Stimulated activated CD8-positive, alpha-beta memory T cell treated with anti-CD3 and anti-CD28 coated beads, Interleukin-4, amount 100 ng/mL, for 24 hours (primary cell): ENCODE measurements at regions not wholly inside any gene's neighbourhood (a gene's known extent, or its start where the extent isn't known, plus 50 kb on each side); places are given as distances from the start of the nearest gene placed in this dataset.
A peak's percentile ranks its signal among the peaks of the same experiment; 100 is the strongest.

Source experiments
- DNase-seq: peaks from one replicate; pipeline ENCODE4 v3.0.0-alpha.2; 2020; ENCODE audit warnings: low read depth

GRCh38 chr11:76721755-76722677 lies 51.5 kb upstream of the LRRC32 start:
- DNase-seq = peak; percentile 71

GRCh38 chr11:76723142-76723541 lies 52.6 kb upstream of the LRRC32 start:
- DNase-seq = no peak

GRCh38 chr11:76723548-76723947 lies 53.0 kb upstream of the LRRC32 start:
- no peak for DNase-seq

- DNase-seq = no peak
Measured at GRCh38 chr11:76724171-76724768, 53.7 kb upstream of the LRRC32 start.

GRCh38 chr11:76728227-76728626 lies 54.9 kb upstream of the TSKU start:
- no peak for DNase-seq

GRCh38 chr11:76728778-76729177 lies 54.4 kb upstream of the TSKU start:
- no peak for DNase-seq

GRCh38 chr11:76729214-76729613 lies 53.9 kb upstream of the TSKU start:
- DNase-seq = no peak

- no peak for DNase-seq
Measured at GRCh38 chr11:76730887-76731565, 52.1 kb upstream of the TSKU start.

GRCh38 chr11:76732643-76733042 lies 50.5 kb upstream of the TSKU start:
- DNase-seq = no peak
